Iris pigment epithelial cell (primary cell): ENCODE measurements at regions not wholly inside any gene's neighbourhood (a gene's known extent, or its start where the extent isn't known, plus 50 kb on each side); places are given as distances from the start of the nearest gene placed in this dataset.
"Not testable (repeated sequence)": the region's sequence is repeated elsewhere in the genome, so short reads cannot be mapped to it uniquely, and the experiment has no call there.

Experiments
- DNase-seq: peaks from one replicate; pipeline ENCODE4 v3.0.0-alpha.2; 2011; ENCODE audit warnings: low read depth

GRCh38 chr4:159410076-159410777 is 307.3 kb downstream of the RAPGEF2 start:
- peak; percentile 45 for DNase-seq

DNA sequence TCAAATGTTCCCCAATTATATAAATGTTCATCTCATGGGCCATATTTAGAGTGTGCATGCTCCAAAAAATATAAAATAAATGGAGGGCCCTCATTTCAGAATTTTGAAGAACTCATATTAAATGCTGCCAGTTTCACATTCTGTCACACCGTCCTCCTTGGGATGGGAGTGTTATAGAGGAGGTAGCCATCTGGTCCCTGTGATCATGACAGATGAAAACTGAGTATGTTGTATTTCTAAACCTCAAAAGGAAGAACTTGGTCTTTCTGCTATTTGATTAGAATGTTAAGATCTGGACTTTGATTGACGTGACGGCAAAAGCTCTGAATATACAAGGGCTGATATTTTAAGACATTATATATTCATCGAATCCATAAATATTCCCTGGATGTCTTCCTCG is 308.0 kb downstream of the RAPGEF2 start:
- no peak for DNase-seq

DNA sequence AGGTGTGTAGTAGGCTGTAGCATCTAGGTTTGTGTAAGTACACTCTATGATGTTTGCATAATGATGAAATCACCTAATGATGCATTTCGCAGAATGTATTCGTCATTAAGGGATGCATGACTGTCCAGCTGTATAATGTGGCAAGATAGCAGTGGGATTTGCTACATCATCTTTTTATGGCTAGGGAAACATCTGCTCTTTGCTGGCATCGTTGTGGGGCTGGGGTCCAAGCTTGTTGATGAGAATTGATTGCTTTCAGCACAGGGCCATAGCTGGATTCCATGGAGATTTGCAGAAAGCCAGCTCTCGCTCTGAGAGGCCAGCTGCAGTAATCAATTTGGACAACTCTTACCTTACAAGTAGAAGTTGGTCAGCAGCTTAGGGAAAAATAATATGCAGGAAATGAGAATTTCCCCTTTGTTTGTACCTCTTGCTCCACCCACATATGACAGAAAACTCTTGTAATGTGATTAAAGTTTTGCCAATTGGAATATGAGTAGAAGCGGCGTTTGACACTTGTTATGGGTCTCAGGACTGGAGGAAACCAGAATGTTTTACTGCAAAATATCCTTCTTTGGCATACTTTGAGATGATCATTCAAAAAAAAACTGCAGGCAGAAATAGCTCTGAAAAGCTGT is 310.5 kb downstream of the RAPGEF2 start:
- DNase-seq, result peak; percentile 17

- DNase-seq, result no peak
Measured at GRCh38 chr4:159414305-159414704, 311.4 kb downstream of the RAPGEF2 start.

DNA sequence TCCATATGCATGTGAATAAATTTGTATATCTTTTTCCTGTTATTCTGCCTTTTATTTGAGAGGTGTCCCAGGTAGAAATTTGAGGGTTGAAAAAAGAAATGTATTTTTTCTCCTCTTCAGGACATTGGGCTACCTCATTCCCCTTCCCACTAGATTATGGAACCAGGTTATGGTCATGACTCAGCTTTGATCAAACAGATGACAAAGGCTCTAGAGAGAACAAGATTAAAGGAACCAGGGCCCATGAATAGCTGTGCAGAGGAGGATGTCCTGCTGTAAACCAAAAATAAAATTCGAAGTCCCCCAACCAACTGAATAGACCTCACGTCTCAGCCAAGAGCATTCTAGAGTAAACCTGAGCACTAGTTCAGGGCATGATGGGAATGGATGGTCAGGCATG is 313.2 kb downstream of the RAPGEF2 start:
- no peak for DNase-seq

DNA sequence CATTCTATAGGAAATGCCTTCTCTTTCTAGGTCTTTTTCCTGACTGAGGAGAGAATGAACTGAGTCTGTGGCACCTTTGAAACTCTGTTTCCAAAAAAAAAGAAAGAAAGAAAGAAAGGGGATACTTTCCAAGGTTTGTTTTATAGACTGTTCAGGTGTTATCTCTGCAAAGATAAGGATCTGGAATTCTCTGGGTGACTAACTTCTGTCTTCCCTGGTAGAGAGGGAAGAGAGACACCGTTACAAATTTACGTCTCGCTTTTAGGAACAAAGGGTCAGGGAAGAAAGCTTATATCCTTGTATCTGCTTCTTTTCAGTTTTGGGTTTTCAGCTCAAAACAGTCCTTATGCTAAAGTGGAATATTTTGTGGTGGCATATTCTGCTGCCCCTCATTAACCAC is 314.1 kb downstream of the RAPGEF2 start:
- no peak for DNase-seq

GRCh38 chr4:159420162-159421057 is 317.5 kb downstream of the RAPGEF2 start:
- no peak for DNase-seq

GRCh38 chr4:159421058-159421419 is 318.2 kb downstream of the RAPGEF2 start:
- not testable (repeated sequence) for DNase-seq

- no peak for DNase-seq
Measured at GRCh38 chr4:159422019-159422418, 319.1 kb downstream of the RAPGEF2 start.

DNA sequence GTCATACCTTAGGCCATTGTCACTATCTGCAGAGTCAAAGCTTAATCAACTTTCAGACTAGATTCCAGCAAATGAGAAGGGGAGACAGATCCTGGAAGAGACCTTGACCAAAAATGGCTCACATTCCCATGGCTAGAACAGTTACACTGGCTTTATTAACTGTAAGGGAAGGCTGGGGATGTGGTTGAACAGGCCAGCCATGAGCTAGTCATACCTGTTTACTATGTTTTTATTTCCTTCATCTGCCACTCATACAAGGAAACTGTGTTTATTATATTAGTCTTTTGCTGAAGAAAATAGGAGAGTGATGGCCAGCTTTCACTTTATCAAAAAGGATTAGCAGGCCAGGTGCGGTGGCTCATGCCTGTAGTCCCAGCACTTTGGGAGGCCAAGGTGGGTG is 319.7 kb downstream of the RAPGEF2 start:
- no peak for DNase-seq

DNA sequence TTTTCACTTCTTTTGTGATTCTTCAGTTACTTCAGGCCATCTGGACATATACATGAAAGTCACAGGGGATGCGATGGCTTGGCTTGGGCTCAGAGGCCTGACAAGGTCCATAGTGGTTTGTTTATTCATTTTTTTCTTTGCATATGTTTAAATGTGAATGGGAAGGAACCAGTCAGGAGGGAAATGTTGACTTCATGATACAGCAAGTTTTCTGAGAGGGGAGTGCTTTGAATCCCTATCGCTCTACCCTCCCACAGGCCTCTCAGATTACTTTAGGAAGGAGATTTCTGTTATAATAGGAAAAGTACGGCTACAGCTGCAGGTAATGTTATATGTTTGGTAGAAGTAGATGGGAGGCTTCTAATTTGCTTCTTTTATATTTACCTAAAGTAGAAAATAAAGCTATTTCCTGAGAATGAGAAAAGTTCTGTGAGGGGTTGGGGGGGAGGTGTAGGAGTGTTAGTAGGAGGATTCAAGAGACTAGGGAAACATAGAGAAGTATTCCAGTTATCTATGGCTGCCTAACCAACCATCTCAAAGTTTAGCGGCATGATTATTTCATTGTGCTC is 322.9 kb downstream of the RAPGEF2 start:
- no peak for DNase-seq

DNA sequence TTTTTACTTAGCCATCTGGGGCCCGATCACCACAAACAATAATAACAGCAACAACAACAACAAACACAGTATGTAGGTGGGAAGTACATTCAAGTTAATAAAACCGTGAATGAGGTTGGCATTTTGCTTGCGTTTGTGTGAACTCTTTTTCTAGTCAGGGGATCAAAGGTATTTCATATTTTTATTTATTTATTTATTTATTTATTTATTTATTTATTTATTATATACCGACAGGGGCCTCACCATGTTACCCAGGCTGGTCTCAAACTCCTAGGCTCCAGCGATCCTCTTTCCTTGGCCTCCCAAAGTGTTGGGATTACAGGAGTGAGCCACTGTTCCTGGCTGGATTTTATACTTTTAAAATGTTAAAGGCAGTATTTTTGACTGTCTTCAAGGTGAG is 325.4 kb downstream of the RAPGEF2 start:
- DNase-seq, result no peak

DNA sequence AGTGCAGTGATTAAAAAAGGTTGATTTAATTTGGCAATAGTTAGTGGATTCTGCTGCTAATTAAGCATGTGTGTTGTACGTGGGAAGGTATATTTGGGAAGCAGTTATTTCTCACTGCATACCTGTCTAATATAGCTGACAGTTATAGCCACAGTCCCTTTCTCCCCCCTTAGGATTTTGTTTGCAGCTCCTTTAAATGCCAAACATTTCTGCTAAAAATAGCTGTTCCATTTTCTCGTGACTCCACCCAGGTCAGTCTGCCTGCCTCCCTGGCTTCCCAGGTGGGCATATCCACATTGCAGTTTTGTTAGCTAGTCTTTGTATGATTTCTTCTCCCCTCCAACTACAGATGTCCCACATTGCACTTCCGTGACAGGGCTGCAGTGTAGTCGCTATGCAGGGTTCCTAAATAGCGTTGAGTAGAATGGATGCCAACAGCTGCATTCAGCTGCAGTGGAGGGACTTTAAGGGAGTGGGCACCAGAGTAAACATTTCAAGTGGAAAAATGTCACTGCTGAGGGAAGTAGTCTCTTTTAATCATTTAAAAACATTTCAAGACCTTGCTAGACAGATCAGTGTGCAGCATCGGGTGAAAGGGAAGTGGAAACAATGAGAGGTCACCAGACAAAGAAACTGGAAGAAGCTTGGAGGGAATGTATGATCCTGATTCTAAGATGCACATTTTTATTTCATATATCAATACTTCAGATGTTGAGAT is 326.3 kb downstream of the RAPGEF2 start:
- no peak for DNase-seq

GRCh38 chr4:159429693-159430035 is 326.8 kb downstream of the RAPGEF2 start:
- DNase-seq, result no peak

GRCh38 chr4:159430896-159431295 is 328.0 kb downstream of the RAPGEF2 start:
- no peak for DNase-seq

GRCh38 chr4:159432436-159432835 is 329.6 kb downstream of the RAPGEF2 start:
- DNase-seq, result no peak

DNA sequence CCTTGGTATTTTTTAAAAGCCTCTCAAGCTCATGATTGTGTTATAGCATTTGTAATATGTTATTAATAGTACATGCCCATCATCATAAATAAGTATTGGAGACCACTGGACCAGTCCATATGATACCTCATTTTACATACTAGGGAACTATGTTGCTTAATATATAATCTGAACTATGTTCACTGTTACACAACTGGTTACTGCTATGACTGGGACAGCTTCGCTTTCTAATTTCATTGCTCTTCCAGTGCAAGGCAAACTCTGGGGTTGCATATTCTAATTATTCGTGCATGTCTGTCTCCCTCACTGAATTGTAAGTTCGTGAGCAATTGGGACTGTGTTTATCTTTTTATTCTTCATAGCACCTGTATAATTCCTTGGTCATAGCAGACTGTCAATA is 330.5 kb downstream of the RAPGEF2 start:
- DNase-seq, result no peak

DNA sequence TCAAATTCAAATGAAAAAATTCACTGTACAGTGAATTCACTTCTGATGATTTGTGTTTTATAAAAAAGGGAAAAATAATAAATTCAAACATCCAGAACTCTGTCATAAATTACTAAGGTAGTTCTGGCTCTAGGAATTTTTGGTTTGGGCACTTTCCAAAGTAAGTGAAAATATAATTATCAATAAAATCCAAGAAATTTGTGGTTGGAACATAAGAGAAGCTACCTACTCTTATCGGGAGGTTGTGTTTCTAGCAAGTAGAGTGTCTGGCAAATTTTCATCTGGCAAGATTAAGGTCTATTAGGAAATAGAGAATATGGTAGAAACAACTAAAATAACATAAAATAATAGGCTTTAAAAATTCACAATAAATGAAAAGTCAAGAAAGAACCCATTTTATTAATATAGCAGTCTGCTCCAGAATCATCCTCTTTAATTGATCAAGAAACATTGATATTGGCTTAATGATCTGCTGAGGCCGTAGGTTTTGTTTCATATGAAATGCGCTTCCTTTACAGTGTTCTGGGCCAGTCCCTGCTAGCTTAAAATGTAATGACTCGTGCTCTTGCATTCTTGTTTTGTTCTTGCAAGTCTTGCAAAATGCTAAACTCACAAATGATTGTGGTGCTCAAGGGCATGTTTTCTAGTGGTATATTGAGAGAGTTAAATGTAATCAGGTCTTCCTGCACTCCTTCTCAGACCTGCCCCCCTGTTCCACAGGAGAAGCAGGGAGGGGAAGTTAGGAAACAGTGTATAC is 331.4 kb downstream of the RAPGEF2 start:
- peak; percentile 66 for DNase-seq

- no peak for DNase-seq
Measured at GRCh38 chr4:159434871-159435241, 332.0 kb downstream of the RAPGEF2 start.

DNA sequence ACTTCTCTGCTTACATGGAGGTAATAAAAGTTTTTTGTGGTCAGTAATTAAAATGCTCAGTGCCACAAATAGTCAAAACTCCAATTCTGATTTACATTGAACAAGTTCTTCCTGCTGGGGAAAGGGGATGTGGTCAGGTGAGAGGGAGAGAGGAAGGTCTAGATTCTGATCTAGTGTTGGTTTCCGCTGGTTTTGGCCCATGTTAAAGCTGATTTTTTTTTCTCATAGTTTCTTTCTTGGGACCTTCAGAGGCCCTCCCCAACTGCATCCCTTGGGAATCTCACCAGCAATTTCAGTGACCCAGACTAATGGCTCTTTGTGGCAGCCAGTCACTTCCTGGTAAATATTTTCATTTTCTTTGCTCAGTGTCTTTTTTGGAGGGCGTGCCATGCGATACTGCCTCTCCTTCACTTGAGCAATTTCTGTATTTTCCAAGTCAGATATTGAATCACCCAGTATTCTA is 332.7 kb downstream of the RAPGEF2 start:
- no peak for DNase-seq

GRCh38 chr4:159443975-159444374 is 341.1 kb downstream of the RAPGEF2 start:
- no peak for DNase-seq
